Activated naive CD4-positive, alpha-beta T cell treated with Interleukin-2 at 50 U/mL for 16 hours (primary cell): ENCODE measurements at regions not wholly inside any gene's neighbourhood (a gene's known extent, or its start where the extent isn't known, plus 50 kb on each side); places are given as distances from the start of the nearest gene placed in this dataset.
"Not testable (repeated sequence)": the region's sequence is repeated elsewhere in the genome, so short reads cannot be mapped to it uniquely, and the experiment has no call there.

Source experiments
- DNase-seq: peaks from one replicate; pipeline ENCODE4 v3.0.0-alpha.2; 2020

- DNase-seq, result no peak
Observed at GRCh38 chr6:22164236-22164635, 132.6 kb downstream of the PRL start.

GRCh38 chr6:22171006-22171405, 125.8 kb downstream of the PRL start:
- DNase-seq, result not testable (repeated sequence)

GRCh38 chr6:22171885-22172284, 125.0 kb downstream of the PRL start:
- not testable (repeated sequence) for DNase-seq

DNA sequence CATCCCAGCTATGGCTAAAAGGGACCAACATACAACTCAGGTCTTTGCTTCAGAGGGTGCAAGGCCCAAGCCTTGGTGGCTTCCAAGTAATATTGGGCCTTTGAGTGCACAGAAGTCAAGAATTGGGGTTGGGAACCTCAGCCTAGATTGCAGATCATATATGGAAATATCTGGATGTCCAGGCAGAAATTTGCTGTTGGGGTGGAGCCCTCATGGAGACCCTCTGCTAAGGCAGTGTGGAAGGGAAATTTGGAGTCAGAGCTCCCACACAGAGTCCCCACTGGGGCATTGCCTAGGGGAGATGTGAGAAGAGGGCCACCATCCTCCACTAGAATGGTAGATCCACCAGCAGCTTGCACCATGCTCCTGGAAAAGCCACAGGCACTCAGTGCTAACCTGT, 123.5 kb downstream of the PRL start:
- no peak for DNase-seq

GRCh38 chr6:22180250-22180649, 116.6 kb downstream of the PRL start:
- DNase-seq, result not testable (repeated sequence)

DNA sequence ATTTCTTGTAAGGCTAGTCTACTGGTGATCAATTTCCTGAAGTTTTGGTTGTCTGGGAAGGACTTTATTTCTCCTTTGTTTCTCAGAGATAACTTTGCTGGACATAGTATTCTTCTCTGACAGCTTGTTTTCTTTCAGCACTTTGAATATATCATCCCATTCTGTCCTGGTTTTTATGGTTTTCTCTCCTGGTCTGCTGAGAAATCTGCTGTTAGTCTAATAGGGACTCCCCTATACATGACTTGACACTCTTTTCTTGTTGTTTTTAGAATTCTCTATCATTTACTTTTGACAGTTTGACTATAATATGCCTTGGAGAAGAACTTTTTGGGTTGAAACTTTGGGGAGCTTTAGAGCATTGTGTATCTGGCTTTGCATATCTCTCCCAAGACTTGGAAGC, 112.5 kb downstream of the PRL start:
- DNase-seq, result no peak

- DNase-seq, result no peak
Observed at GRCh38 chr6:22189946-22190345, 106.9 kb downstream of the PRL start.

- DNase-seq, result no peak
Observed at GRCh38 chr6:22194188-22194921, 102.5 kb downstream of the PRL start.

GRCh38 chr6:22199771-22200170, 97.1 kb downstream of the PRL start:
- DNase-seq, result no peak

DNA sequence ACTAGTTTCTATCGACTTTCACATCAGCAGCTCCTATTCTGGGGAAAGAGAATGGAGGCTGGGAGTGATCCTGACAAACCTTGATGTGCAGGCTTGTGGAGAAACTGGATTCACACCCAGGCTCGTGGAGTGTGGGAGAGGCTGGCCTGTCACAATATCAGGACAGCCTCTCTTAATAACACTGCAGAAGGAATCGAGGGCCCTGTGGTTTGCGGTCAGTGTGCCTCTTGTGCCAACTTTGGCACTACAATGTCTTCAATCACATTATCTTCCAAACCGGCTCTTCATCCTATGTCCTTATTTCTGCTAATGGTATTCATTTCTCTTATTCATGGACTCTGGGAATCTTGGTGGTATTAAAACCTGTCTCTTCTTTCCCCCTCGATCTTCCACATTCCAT, 92.7 kb downstream of the PRL start:
- no peak for DNase-seq

DNA sequence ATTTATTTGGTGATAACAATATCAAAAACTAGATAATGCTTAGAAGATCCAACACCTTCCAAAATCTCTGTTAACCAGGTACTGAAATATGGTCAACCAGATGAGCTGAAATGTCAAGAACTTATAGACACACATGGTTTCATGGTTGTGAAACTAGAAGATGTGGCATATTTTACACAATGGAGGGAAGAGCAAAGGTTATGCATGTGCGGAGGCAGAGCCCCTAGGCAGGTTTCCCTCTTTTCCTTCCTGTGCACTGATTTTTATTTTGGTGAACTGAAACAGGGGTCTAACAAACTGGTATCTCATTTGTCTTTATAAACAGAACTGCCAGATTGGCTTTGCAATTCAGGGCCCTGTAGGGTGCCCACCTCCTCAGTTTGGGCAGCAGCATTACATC, 91.6 kb downstream of the PRL start:
- DNase-seq, result no peak

GRCh38 chr6:22206106-22206505, 90.7 kb downstream of the PRL start:
- no peak for DNase-seq

GRCh38 chr6:22208026-22208425, 88.8 kb downstream of the PRL start:
- DNase-seq, result no peak

DNA sequence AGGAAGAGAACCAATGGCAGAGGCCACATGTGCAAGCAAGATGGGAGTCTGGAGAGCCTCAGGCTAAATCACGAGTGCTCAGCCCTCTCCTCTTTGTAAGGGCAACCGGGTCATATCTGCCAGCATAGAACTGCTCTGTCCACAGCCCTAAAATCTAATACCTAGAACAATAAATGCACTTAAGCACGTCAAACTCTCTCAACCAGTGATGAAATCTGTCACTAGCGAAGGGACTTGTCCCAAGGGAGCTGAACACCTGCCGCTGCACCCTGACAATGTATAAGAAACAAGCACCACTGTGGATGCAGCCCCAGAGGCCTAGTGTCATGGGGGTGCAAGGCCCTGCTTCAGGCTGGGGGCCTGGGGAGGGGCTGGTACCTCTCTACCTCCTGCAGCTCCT, 82.5 kb downstream of the PRL start:
- DNase-seq, result no peak

- DNase-seq, result not testable (repeated sequence)
Observed at GRCh38 chr6:22215474-22215873, 81.4 kb downstream of the PRL start.

GRCh38 chr6:22218410-22218809, 78.4 kb downstream of the PRL start:
- DNase-seq, result no peak

GRCh38 chr6:22219925-22220324, 76.9 kb downstream of the PRL start:
- DNase-seq, result no peak

DNA sequence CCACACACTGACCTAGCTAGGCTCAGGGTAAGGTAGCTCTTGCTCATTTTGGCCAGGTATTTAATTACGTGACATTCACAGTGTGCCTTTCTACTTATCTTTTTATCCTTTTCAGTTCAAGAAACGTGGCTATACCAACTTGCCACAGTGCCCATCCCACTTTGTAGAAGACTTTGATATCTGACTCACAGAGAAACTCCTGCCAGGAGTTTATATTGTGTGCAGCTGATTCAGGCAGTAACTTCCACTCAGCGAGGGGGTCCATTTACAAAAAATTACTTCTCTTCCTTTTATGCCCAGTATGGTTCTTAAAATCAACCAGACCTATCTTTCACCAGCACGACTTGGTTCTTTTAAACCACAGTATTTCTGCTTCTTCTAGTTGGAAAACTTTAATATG, 75.6 kb downstream of the PRL start:
- no peak for DNase-seq

GRCh38 chr6:22221630-22222029, 75.2 kb downstream of the PRL start:
- no peak for DNase-seq

GRCh38 chr6:22222469-22222868, 74.4 kb downstream of the PRL start:
- DNase-seq, result no peak

DNA sequence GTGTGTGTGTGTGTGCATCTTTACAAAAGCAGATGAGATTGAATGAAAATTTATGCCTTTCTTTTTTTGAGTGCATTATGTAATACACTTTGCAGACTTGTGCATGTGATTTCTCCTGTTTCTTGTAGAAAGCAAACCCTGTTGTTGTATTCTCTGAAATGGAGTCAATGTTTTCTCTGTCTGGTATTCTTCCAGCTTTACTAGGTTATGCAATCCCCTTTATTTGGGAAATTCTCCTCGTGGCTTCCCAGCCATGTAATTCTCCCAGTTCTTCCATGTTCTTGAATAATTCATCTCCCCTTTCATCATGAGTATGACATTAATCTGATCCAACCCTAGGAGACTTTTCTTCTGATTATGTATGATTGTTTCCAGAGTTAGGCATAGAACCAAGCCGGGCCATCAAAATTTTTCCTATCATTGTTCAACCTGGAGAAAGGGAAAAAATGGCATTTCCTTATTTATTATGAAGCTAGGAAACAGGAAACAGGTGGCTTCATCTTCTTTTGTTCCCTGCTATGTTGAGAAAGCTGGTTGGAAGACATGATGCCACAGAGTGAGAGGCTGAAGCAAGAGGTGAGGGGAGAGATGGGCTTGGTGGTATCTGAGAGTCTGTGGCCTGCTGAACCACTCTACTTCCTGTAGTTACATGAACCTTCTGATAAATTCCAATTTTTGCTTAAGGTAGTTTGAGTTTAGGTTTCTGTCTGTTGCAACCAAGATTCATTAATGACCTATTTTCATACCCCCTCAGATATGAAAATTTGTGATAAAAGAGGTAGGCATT, 68.8 kb downstream of the PRL start:
- no peak for DNase-seq

GRCh38 chr6:22231050-22231449, 65.8 kb downstream of the PRL start:
- DNase-seq, result no peak

- DNase-seq, result no peak
Observed at GRCh38 chr6:22231616-22232015, 65.2 kb downstream of the PRL start.

- DNase-seq, result no peak
Observed at GRCh38 chr6:22236626-22237414, 60.0 kb downstream of the PRL start.
